ENCODE measurements at regions not wholly inside any gene's neighbourhood (a gene's known extent, or its start where the extent isn't known, plus 50 kb on each side); places are given as distances from the start of the nearest gene placed in this dataset.

GRCh38 chr1:63049135-63049534, 265.2 kb downstream of the ATG4C start:
- H3K9me3 ChIP-seq (replicated peaks in 1 of 2; ENCODE audit: control insufficient read depth in 1 of 2, insufficient read depth in 1 of 2, low read length in 2 of 2) = no peaks in the 10 kb centered on the region
- H4K20me1 ChIP-seq (ENCODE audit: insufficient read depth, low read length) = no peaks in the 10 kb centered on the region
- WGBS (ENCODE audit: insufficient coverage) = 100% methylated on average over 1 of the region's 2 CpGs
- H3K27me3 Mint-ChIP-seq (ENCODE audit: low read depth in 3 of 3) = peaks cover 6 to 8% (median 7%) of the 10 kb centered on the region in 3 donors
- H2AFZ ChIP-seq (ENCODE audit: insufficient read depth, low read depth, low read length, poor library complexity, severe bottlenecking) = no peak overlapping the region
- no peaks in the 10 kb centered on the region for H3K79me2 ChIP-seq (ENCODE audit: insufficient read depth, low read length)
- peaks cover 0 to 8% (median 1%) of the 10 kb centered on the region in 7 donors for H3K9me3 Mint-ChIP-seq
- no peaks in the 10 kb centered on the region for H3K36me3 Mint-ChIP-seq
- no peak overlapping the region for H3K27ac ChIP-seq (ENCODE audit: low read depth in 1 of 2, low read length in 2 of 2)
- H3K27ac Mint-ChIP-seq = no peak overlapping the region
- intact Hi-C loops (cut with micrococcal nuclease) = no loop called here
- H3K4me1 ChIP-seq (ENCODE audit: control insufficient read depth in 1 of 2, insufficient read depth in 2 of 2, low read length in 2 of 2) = no peaks in the 10 kb centered on the region
- H3K9ac ChIP-seq (ENCODE audit: insufficient read depth, low read length, poor library complexity, severe bottlenecking) = no peak overlapping the region
- H3K4me3 Mint-ChIP-seq = no peak overlapping the region
- TF ChIP-seq CTCF (IDR thresholded peaks at IDR 0.05) = no peak
- no peak overlapping the region for H3K4me3 ChIP-seq (replicated peaks in 1 of 3; ENCODE audit: low read depth in 2 of 3, low read length in 3 of 3)
- H3K36me3 ChIP-seq (replicated peaks in 1 of 2; ENCODE audit: control insufficient read depth in 1 of 2, insufficient read depth in 2 of 2, low read length in 2 of 2) = no peaks in the 10 kb centered on the region
- H3K4me1 Mint-ChIP-seq = no peaks in the 10 kb centered on the region
- H3K4me2 ChIP-seq (replicated peaks; ENCODE audit: extremely low read depth, low read length, poor library complexity, severe bottlenecking) = no peak overlapping the region
- DNase-seq = no peak
- H3K27me3 ChIP-seq (ENCODE audit: control insufficient read depth in 2 of 2, insufficient read depth in 2 of 2, low read length in 2 of 2) = no peaks in the 10 kb centered on the region

GRCh38 chr1:63051356-63051755, 267.4 kb downstream of the ATG4C start:
- H3K4me3 ChIP-seq (replicated peaks in 1 of 3; ENCODE audit: low read depth in 2 of 3, low read length in 3 of 3) = no peak overlapping the region
- Mint-ChIP-seq H3K4me3 (no peak overlapping the region), H3K27ac (no peak overlapping the region), H3K36me3 (no peaks in the 10 kb centered on the region), H3K4me1 (no peaks in the 10 kb centered on the region), H3K27me3 (ENCODE audit: low read depth in 3 of 3) (peaks cover 8% of the 10 kb centered on the region in 3 donors), H3K9me3 (peaks cover 0 to 2% (median 0%) of the 10 kb centered on the region in 7 donors)
- no peak overlapping the region for H3K9ac ChIP-seq (ENCODE audit: insufficient read depth, low read length, poor library complexity, severe bottlenecking)
- no peaks in the 10 kb centered on the region for H4K20me1 ChIP-seq (ENCODE audit: insufficient read depth, low read length)
- DNase-seq = no peak
- H3K79me2 ChIP-seq (ENCODE audit: insufficient read depth, low read length) = no peaks in the 10 kb centered on the region
- no peaks in the 10 kb centered on the region for H3K36me3 ChIP-seq (replicated peaks in 1 of 2; ENCODE audit: control insufficient read depth in 1 of 2, insufficient read depth in 2 of 2, low read length in 2 of 2)
- H3K9me3 ChIP-seq (replicated peaks in 1 of 2; ENCODE audit: control insufficient read depth in 1 of 2, insufficient read depth in 1 of 2, low read length in 2 of 2) = no peaks in the 10 kb centered on the region
- no peak for TF ChIP-seq CTCF (IDR thresholded peaks at IDR 0.05)
- H3K4me2 ChIP-seq (replicated peaks; ENCODE audit: extremely low read depth, low read length, poor library complexity, severe bottlenecking) = no peak overlapping the region
- H3K4me1 ChIP-seq (ENCODE audit: control insufficient read depth in 1 of 2, insufficient read depth in 2 of 2, low read length in 2 of 2) = no peaks in the 10 kb centered on the region
- no peak overlapping the region for H3K27ac ChIP-seq (ENCODE audit: low read depth in 1 of 2, low read length in 2 of 2)
- H3K27me3 ChIP-seq (ENCODE audit: control insufficient read depth in 2 of 2, insufficient read depth in 2 of 2, low read length in 2 of 2) = no peaks in the 10 kb centered on the region
- intact Hi-C loops (cut with micrococcal nuclease) = no loop called here
- 89% methylated on average over 5 of the region's 5 CpGs for WGBS (ENCODE audit: insufficient coverage)
- no peak overlapping the region for H2AFZ ChIP-seq (ENCODE audit: insufficient read depth, low read depth, low read length, poor library complexity, severe bottlenecking)

All from CD14-positive monocyte (primary cell).